Stimulated activated naive CD8-positive, alpha-beta T cell treated with anti-CD3 and anti-CD28 coated beads, Interleukin-15, amount 100 ng/mL, for 72 hours (primary cell): ENCODE measurements at regions not wholly inside any gene's neighbourhood (a gene's known extent, or its start where the extent isn't known, plus 50 kb on each side); places are given as distances from the start of the nearest gene placed in this dataset.

Source experiments
- ATAC-seq: fragments of 150-1000 bp; cut with Tn5 transposase; 2 replicates; pipeline ENCODE4 v1.10.0; 2021; ENCODE audit warnings: mild to moderate bottlenecking, moderate library complexity
- DNase-seq, 2 donors: peaks; one replicate each; pipeline ENCODE4 v3.0.0; 2021 to 2022
- H3K27ac Mint-ChIP-seq, 2 donors: one replicate each; pipeline ENCODE4 v1.8.0; 2022; ENCODE audit warnings: mild to moderate bottlenecking in 2 of 2, mixed read lengths in 2 of 2, moderate library complexity in 2 of 2
- H3K27me3 Mint-ChIP-seq: one replicate; pipeline ENCODE4 v1.8.0; 2022; ENCODE audit warnings: mixed read lengths
- H3K4me1 Mint-ChIP-seq: one replicate; pipeline ENCODE4 v1.8.0; 2022; ENCODE audit warnings: mild to moderate bottlenecking, mixed read lengths
- H3K4me3 Mint-ChIP-seq, 2 donors: one replicate each; pipeline ENCODE4 v1.8.0; 2022; ENCODE audit warnings: mild to moderate bottlenecking in 2 of 2, mixed read lengths in 2 of 2, moderate library complexity in 1 of 2
- H3K9me3 Mint-ChIP-seq, 2 donors: one replicate each; pipeline ENCODE4 v1.8.0; 2022; ENCODE audit warnings: mixed read lengths in 2 of 2

GRCh38 chr18:52289392-52289791 is 50.6 kb upstream of the DCC start:
- Mint-ChIP-seq H3K27ac (no peak overlapping the region), H3K4me3 (no peak overlapping the region), H3K9me3 (no peaks in the 10 kb centered on the region), H3K4me1 (no peaks in the 10 kb centered on the region), H3K27me3 (no peaks in the 10 kb centered on the region)
- ATAC-seq (no peak), DNase-seq (no peak)
